GM21526 (cell line): ENCODE measurements at regions not wholly inside any gene's neighbourhood (a gene's known extent, or its start where the extent isn't known, plus 50 kb on each side); places are given as distances from the start of the nearest gene placed in this dataset.

Source experiments
- ATAC-seq: cut with Tn5 transposase; IDR thresholded peaks from one replicate; pipeline ENCODE4 v1.9.1; 2021; ENCODE audit warnings: moderate library complexity; ENCODE audit not compliant: unreplicated experiment, low FRiP score

DNA sequence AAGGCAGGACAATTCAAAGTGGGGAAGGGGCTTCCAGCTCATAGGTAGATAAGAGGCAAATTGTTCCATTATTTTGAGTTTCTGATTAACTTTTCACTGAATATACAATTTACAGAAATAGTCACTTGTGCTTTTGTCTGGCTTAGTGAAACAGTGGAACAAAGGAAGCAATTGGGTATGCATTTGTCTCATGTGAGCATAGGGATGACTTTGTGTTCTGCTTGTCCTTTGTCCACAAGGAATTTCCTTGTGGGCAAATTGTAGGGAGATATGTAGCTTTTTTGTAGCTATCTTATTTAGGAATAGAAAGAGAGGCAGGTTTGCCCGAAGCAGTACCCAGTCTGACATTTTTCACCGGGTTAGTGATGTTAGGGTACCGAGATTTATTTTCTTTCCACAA lies 1224.8 kb downstream of the SLITRK1 start:
- ATAC-seq = no peak

DNA sequence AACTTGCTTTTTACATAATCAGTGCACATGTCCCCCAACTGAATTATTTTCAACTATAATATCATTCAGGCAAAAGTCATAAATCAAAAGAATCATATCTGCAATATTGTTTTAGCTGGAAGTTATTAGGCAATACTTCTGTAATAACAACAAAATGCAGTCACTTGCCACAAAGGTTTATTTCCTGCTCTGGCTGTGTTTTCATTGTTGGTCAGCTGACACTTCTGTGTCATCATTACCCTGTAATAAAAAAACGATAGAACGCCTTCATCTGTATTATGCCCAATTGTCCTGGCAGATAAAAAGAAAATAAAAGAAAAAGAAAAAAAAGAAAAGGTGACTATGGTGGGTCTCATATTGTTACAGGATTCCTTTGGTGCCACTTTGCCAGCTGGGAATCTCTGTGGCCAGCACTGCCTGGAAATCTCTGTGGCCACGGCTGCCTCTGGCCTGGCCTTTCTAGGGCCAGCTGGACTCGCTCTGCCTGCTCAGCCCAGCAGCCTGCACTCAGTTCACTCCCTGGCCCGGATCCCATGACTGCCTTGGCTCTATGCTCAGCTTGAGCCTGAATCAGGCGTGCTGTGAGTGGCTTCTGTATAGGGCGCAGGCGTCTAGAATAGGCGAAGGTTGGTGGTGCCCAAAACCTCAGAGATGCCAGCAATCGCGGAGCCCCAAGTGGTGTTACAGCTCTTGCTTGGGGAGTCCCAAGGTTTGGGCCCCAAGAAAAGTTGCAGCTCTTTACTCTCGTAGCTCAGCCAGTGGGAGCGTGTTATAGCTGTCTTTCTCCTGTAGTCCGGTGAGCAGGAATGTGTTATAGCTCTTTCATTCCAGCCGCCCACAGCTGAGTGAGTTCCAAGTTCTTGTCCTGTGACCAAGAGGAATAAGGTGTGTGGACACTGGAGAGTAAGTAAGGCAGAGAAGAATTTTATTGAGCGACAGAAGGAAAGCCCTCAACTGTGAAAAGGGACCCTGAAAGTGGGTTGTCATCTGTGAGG lies 1227.1 kb downstream of the SLITRK1 start:
- ATAC-seq = no peak

DNA sequence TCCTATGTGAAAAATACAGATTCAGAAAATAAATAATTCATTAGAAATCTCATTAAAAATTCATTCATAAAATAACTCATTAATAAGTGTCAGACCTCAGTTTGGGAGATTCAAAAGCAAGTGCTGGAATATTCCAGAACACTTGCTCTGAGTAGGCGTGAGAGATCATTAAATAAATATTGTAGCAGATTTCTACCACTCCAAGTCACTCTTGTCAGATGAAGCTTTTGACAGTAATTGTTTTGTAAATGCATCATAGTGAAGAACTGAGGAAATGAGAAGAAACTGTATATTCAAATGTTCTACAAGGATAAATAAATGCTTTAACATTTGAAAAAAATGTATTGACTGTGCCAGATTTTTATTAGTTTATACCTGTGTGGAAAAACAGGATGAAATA lies 1228.1 kb downstream of the SLITRK1 start:
- ATAC-seq = no peak

DNA sequence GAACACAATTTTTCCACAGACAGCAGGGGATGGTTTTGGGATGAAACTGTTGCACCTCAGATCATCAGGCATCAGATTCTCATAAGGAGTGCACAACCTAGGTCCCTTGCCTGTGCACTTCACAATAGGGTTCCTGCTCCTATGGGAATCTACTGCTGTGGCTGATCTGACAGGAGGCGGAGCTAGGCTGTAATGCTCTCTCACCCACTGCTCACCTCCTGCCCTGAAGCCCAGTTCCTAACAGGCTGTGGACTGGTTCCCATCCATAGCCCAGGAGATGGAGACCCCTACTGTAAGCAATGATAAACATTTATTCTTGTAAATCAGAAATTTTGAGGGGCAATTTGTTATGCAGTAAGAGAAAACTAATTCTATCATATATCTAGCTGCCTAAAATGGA lies 1234.7 kb downstream of the SLITRK1 start:
- no peak for ATAC-seq

DNA sequence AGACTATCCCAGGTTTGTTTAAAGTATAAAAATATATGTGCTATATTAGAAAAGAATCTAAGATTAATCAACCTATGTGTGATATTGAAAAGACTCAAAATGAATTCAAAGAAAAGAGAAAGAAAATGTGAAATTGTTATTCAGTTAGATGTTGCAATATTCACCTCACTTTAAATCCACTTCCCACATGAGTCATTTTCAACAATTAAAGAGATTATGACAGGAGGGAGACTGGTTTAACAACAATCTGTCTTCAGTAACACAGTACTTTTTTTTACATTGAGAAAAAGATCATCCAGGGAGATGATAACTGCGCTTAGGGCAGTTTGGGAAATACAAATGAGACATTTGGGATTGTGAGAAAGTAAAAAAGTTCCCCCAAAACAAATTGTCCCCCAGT lies 1246.2 kb downstream of the SLITRK1 start:
- no peak for ATAC-seq

DNA sequence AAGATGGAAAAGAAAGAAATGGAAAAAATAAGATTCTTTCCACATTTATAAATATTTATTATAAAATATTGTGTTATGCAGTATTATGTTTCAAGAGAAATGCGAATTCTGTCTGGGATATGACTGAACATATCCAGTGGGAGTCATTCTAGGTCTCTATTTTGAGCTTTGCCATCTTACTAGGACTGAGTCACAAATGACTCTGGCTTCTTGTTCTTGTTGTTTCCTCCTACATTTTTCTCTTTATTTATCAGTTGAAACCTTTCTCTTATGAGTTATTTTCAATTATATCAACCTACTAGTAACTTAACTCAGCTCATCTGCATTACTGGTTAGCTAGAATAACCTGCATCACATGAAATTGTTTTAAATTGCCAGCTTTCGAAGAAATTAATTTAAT lies 1247.3 kb downstream of the SLITRK1 start:
- ATAC-seq = no peak

DNA sequence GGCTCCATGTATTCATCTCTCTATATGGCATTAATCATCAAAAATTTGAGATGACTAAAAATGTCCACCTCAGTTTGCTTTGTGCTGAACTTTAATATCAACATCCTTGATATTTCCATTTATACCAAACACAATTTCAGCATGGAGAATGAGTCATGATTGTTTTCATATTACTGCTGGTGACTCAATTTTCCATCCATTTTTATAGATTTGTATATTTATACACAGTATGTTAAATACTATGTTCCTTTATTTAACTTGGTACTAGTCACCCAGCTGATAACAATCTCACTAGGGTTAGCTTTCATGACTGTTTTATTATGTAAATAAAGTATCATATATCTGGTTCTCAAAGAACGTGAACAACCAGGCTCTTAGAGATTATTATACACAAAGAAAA lies 1255.1 kb downstream of the SLITRK1 start:
- ATAC-seq = no peak

DNA sequence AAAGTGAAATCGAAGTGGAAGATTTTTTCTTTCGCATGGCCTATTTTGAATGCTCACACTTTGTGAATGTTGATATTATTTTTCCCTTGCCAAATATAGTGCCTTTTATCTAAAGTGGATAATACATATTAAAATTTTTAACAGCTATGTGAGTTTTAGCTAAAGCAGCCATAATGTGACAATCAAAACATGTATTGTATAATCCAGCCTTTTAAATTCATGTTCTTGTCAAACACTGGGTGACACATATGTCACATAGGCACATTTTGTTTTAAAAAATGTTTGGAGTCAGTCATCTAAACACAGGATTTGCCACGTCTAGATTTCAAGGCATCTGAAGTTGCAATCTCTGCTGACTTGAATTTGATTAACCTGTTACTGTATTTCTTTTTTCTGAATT lies 1256.6 kb downstream of the SLITRK1 start:
- no peak for ATAC-seq

DNA sequence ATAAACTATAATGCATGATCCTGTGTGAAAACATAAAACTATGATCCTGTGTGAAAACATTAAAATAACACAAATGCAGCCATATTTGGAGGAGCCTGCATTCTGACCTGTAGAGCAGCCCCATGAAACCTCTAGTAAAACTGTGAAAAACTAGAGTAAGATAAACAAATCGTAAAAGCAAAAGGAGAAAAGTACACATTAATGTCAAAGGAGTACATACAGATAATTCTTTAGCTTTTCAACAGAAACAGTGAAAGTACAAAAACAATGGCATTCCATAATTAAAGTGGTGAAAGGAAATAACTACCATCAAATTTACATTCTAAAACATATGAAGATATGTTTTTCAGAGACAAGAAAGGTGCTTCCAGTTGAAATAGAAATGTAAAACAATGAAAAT lies 1267.2 kb downstream of the SLITRK1 start:
- ATAC-seq = no peak

DNA sequence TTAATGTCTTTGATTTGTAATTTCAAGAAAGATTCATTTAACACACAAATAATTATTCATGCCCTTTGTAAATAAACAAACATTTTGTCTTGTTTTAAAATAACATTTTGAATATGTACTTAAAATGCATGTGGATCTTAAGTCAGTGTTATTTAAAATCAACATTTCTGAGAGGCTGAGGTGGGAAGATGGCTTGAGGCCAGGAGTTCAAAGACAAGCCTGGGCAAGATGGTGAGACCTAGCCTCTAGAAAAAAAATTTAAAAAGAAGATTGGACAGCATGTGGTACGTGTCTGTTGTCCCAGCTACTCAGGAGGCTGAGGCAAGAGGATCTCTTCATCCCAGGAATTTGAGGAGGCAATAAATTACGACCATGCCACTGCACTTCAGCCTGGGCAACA lies 1268.2 kb downstream of the SLITRK1 start:
- no peak for ATAC-seq

DNA sequence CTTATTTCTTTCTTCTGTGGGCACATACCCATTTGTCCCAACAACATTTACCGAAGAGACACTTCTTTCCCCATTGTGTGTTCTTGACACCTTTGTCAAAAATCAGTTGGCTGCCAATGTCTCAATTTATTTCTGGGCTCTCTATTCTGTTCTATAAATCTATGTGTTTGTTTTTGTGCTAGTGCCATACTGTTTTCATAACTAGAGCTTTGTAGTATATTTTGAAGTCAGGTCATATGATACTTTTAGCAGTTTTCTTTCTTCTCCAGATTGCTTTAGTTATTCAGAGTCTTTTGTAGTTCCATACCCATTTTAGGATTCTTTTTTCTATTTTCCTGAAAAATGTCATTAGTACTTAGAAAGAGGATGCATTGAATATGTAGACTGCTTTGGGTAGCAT lies 1276.3 kb downstream of the SLITRK1 start:
- ATAC-seq = no peak

DNA sequence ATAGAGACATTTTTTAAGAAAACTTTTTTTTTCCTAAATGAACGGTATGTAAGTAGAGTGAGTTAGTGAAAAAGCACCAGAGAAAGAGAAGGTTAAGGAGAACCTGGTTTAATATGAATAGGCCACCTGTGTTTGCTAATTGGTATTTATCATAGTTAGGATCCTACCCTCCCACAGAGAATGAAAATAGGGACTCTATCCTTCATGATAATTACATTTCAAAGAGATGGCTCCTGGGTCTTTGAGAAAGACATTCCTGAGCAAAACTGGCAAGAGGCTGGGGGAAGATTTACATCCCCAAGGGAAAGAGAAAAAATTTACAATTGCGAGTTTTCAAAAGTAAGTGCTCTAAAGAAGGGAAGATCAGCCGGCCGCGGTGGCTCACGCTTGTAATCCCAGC lies 1284.5 kb downstream of the SLITRK1 start:
- no peak for ATAC-seq

DNA sequence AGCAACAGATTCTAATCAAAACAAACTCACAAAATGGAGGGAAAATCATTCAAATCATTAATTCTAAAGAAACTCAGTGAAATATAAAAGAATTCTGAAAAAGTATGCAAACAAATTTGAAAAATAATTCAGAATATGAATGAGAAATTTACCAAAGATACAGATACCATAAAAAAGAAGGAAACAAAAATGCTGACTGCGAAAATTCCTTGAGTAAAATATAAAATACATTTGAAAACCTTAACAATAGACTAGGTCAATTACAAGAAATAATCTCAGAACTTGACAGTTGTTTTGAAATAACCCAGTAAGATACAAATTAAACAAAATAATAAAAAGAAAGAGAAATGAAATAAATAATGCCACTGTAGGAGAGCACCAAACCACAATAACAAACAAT lies 1289.0 kb downstream of the SLITRK1 start:
- ATAC-seq = no peak

DNA sequence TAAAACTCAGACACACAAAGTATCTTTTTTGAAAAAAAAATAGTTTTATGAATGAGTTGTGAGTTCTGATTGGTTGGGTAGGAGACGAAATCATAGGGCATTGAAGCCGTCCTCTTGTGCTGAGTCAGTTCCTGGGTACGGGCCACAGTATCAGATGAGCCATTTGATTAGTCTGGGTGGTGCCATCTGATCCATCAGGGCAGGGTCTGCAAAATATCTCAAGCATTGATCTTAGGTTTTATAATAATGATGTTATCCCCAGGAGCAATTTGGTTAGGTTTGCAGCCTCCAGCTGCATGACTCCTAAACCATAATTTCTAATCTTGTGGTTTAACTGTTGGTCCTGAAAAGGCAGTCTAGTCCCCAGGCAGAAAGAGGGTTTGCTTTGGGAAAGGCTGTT lies 1310.6 kb downstream of the SLITRK1 start:
- no peak for ATAC-seq

DNA sequence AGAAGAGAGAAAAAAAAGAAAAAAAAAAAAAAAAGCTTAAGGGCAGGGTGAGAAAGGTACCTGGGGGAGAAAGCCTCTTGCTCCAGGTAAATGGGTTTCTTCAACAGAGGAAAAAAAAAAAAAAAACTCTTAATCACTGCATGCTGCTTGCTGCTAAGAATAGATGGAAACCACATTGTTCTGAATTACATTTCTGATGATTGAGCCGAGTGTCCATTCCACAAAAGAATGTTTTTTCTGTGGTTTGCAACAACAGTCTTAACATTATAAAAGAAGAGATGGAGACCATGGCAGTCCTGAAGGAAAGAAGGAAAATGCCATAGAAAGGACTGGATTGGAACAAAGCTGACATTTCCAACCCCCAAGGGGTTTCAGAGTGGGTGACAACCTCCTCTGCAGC lies 1312.7 kb downstream of the SLITRK1 start:
- ATAC-seq = no peak

DNA sequence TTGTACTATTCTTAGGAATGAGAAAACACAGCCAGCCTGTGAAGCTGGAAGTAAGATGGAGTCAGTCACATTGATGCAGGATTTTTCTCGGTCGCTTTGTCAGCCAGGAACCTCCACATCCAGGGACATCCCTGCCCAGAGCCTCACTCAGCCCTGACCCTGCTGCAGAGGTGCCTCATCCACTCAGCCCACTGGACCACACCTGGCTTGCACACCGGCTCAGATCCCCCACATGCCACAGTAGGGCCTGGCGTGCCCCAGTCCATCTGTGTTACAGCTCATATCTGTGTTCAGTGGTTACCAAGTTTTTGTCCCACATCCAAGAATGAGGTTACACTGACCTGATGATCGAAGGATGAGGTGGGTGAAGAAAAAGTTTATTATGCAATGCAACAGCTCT lies 1315.4 kb downstream of the SLITRK1 start:
- no peak for ATAC-seq

DNA sequence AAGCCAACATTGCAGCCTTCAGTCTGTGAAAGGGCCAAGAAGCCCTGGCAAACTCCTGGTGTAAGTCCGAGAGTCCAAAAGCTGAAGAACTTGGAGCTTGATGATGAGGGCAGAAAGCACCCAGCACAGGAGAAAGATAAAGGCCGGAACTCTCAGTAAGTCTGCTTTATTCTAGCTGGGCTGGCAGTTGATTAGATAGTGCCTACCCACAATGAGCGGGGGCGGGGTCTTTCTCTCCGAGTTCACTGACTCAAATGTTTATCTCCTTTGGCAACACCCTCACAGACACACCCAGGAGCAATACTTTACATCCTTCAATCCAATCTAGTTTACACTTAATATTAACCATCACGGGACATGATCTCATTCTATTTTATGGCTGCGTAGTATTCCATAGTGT lies 1317.1 kb downstream of the SLITRK1 start:
- no peak for ATAC-seq

DNA sequence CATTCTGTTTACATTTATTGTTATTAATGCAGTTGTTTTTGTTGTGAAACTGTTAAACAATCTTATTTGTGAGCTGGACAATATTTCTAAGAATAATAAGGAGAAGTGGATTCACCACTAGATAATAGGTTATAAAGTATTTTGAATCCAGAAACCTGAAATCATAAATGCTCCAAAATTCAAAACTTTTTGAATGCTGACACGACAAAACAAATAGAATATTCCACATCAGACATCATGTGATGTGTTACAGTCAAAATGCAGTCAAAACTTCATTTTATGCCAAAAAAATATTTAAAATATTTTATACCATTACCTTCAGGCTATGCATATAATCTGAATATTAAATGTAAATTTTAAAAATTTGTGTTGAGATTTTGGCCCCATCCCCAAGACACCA lies 1321.4 kb downstream of the SLITRK1 start:
- ATAC-seq = no peak

DNA sequence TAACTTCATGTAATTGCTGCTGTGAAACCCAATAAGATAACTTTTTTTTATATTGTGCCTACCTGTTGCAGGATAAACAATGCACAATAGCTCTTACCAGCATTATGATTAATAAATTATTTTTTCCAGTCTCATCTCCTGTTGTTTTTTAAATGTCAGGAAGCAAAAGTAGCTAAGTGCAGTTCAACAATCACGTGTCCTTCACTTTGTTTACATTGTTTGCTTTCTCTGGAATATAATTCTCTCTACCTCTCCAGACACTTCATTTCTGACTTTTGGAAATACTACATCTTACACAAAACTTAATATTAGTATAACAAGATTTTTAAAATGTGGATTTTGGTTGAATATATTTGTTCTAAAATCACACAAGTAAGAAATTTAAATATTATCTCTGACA lies 1359.4 kb downstream of the SLITRK1 start:
- no peak for ATAC-seq

DNA sequence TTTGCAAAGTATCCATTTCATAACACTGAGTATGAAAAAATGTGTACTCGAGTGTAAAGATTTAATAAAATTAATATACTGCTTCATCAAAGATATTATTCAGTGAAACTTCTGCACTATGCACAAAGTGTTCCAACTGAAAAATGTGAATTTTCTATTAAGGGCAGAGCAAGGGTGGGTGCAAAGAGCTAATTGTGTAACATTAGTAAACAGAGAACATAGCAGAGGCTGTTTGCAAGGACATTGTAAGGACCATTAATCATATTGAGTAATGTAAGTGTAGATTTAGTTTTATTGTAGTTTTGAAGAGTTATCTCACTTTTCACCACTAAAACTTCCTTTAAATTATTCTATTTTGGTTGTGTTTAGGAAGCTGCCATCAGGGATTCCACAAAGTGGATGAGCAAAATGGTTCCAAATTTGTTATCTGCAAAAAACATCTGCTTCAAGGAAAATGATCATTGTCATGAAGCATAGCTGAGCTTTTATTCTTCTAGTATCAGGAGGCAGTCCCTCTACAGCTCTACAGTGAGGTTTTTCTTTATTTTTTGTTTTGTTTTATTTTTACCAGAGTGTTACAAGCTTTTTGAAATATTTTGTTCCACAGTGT lies 1375.4 kb downstream of the SLITRK1 start:
- ATAC-seq = no peak

DNA sequence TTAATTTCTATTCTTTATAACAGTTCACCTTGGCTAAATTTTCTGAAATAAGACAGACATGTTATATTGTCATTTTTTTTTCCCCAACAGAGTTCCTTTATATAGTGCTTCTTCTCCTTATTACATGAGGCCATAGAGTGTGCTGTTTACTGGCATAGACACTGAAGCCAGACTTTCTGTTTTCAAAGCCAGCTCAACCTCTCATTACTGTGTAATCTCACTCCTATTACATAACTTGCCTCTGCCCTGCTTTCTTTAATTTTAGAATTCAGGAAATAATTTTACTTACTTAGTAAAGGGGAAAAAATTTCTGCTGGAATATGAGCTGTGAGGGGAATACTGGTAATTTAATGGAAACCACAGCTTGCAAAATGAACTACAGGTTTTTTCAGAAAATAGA lies 1380.4 kb downstream of the SLITRK1 start:
- ATAC-seq = no peak

DNA sequence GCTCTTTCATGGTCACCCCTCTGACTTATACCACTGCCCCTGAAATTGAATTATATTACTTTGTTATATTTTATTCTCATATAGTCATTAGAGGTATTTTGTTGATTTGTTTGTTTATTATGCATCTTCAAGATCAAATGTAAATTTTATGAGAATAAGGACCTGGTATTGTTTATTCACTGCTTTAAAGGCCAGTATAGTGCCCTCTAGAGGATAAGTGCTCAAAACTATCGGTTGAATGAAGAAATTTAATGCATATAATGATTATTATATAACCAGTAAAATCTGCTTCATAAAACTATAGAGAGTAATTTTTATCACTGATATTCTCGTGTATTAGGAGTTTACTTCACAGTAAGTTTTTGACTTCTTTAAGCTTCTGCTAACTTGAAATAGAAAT lies 1401.9 kb downstream of the SLITRK1 start:
- no peak for ATAC-seq
